DND-41 (cell line): ENCODE measurements at regions not wholly inside any gene's neighbourhood (a gene's known extent, or its start where the extent isn't known, plus 50 kb on each side); places are given as distances from the start of the nearest gene placed in this dataset.

Experiments
- ATAC-seq: fragments of 200-7000 bp; cut with Tn5 transposase; 3 replicates; pipeline ENCODE4 v1.9.1; 2021; ENCODE audit warnings: low read depth; ENCODE audit not compliant: insufficient read depth
- DNase-seq: peaks from one replicate; pipeline ENCODE4 v3.0.0-alpha.2; 2020
- H2AFZ ChIP-seq: 2 replicates; pipeline ENCODE4 v1.6.0; 2012; ENCODE audit warnings: low read depth, low read length
- H3K27ac ChIP-seq: 2 replicates; pipeline ENCODE4 v1.5.1; 2012; ENCODE audit warnings: low read length, inconsistent platforms
- H3K27me3 ChIP-seq: fragments of 200-600 bp; sonication (generic); 2 replicates; pipeline ENCODE4 v1.6.0; 2012; ENCODE audit warnings: low read length, mild to moderate bottlenecking, inconsistent platforms; ENCODE audit not compliant: insufficient read depth, poor library complexity
- H3K36me3 ChIP-seq: 2 replicates; pipeline ENCODE4 v1.5.1; 2012; ENCODE audit warnings: low read length, inconsistent platforms; ENCODE audit not compliant: insufficient read depth
- H3K4me1 ChIP-seq: 2 replicates; pipeline ENCODE4 v1.5.1; 2012; ENCODE audit warnings: mild to moderate bottlenecking, low read length; ENCODE audit not compliant: insufficient read depth
- H3K4me2 ChIP-seq: 2 replicates; pipeline ENCODE4 v1.6.0; 2012; ENCODE audit warnings: mild to moderate bottlenecking, moderate library complexity, low read length, inconsistent platforms; ENCODE audit not compliant: insufficient read depth
- H3K4me3 ChIP-seq, 2 experiments: fragments of 200-600 bp in 1 of 2; shearing (Covaris generic) in 1 of 2; 2 replicates each; pipeline ENCODE4 v1.5.1; 2012 to 2016; ENCODE audit warnings: inconsistent platforms in 2 of 2, low read length in 2 of 2, mild to moderate bottlenecking in 2 of 2, low read depth in 1 of 2, moderate library complexity in 1 of 2
- H3K79me2 ChIP-seq: 2 replicates; pipeline ENCODE4 v1.6.0; 2012; ENCODE audit warnings: low read length, inconsistent platforms; ENCODE audit not compliant: insufficient read depth
- H3K9ac ChIP-seq: 2 replicates; pipeline ENCODE4 v1.6.0; 2012; ENCODE audit warnings: low read depth, mild to moderate bottlenecking, inconsistent platforms, low read length, moderate library complexity
- H3K9me3 ChIP-seq: 2 replicates; pipeline ENCODE4 v1.5.1; 2012; ENCODE audit warnings: low read length, moderate library complexity, mild to moderate bottlenecking, inconsistent platforms; ENCODE audit not compliant: insufficient read depth, severe bottlenecking
- H4K20me1 ChIP-seq: 2 replicates; pipeline ENCODE4 v1.6.0; 2012; ENCODE audit warnings: low read length; ENCODE audit not compliant: insufficient read depth
- CTCF ChIP-seq: IDR thresholded peaks from 2 replicates; pipeline ENCODE4 v1.5.1; 2012; ENCODE audit warnings: borderline replicate concordance, low read length, moderate library complexity, mild to moderate bottlenecking; ENCODE audit not compliant: poor library complexity, severe bottlenecking; ENCODE audit errors: extremely low read depth
- EZH2 ChIP-seq: IDR thresholded peaks from 3 replicates; pipeline ENCODE4 v1.6.1; 2012; ENCODE audit warnings: borderline replicate concordance, low read depth, mild to moderate bottlenecking, moderate library complexity, low read length, inconsistent platforms; ENCODE audit not compliant: severe bottlenecking

GRCh38 chr9:80146466-80146865 is 574.7 kb downstream of the TLE4 start:
- H3K79me2 ChIP-seq = no peaks in the 10 kb centered on the region
- H2AFZ ChIP-seq = no peak overlapping the region
- no peaks in the 10 kb centered on the region for H3K27me3 ChIP-seq
- no peaks in the 10 kb centered on the region for H3K4me1 ChIP-seq
- H3K4me2 ChIP-seq = no peak overlapping the region
- H3K27ac ChIP-seq = no peak overlapping the region
- DNase-seq (no peak), ATAC-seq (no peak)
- H3K9ac ChIP-seq = no peak overlapping the region
- no peak overlapping the region for H3K4me3 ChIP-seq
- no peaks in the 10 kb centered on the region for H3K9me3 ChIP-seq
- H3K36me3 ChIP-seq = no peaks in the 10 kb centered on the region
- no peaks in the 10 kb centered on the region for H4K20me1 ChIP-seq
- TF ChIP-seq CTCF (peak; percentile 19), EZH2 (no peak)

GRCh38 chr9:80144856-80145255 is 573.1 kb downstream of the TLE4 start:
- Histone ChIP-seq H3K9me3 (no peaks in the 10 kb centered on the region), H3K4me1 (no peaks in the 10 kb centered on the region), H2AFZ (no peak overlapping the region), H3K4me2 (no peak overlapping the region), H3K36me3 (no peaks in the 10 kb centered on the region), H3K9ac (no peak overlapping the region), H3K79me2 (no peaks in the 10 kb centered on the region), H3K4me3 (no peak overlapping the region), H4K20me1 (no peaks in the 10 kb centered on the region), H3K27me3 (no peaks in the 10 kb centered on the region), H3K27ac (no peak overlapping the region)
- TF ChIP-seq CTCF (no peak), EZH2 (no peak)
- no peak for DNase-seq
- no peak for ATAC-seq

GRCh38 chr9:80144406-80144805 is 572.6 kb downstream of the TLE4 start:
- Histone ChIP-seq H3K27me3 (no peaks in the 10 kb centered on the region), H3K9ac (no peak overlapping the region), H3K4me3 (no peak overlapping the region), H3K36me3 (no peaks in the 10 kb centered on the region), H3K9me3 (no peaks in the 10 kb centered on the region), H3K27ac (no peak overlapping the region), H3K4me1 (no peaks in the 10 kb centered on the region), H3K4me2 (no peak overlapping the region), H2AFZ (no peak overlapping the region), H3K79me2 (no peaks in the 10 kb centered on the region), H4K20me1 (no peaks in the 10 kb centered on the region)
- no peak for TF ChIP-seq CTCF
- TF ChIP-seq EZH2 = no peak
- ATAC-seq (no peak), DNase-seq (no peak)

DNA sequence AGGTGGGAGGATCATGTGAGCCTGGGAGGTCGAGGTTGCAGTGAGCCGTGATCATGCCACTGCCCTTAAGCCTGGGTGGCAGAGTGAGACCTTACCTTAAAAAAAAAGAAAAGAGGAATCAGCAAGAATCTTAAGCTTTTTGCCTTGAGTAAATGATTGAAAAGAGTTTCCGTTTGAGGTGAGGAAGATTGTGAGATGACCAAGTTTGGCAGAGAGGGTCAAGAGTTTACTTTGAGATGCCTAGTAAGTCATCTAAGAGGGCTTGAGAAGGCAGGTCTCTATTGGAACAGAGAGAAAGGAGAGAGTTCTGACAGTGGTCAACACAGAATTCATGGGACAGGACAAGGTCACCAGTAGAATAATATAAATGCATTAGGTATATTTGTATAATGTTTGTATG is 572.1 kb downstream of the TLE4 start:
- no peak for ATAC-seq
- no peak overlapping the region for H3K27ac ChIP-seq

More for the DNA sequence above, 572.1 kb downstream of the TLE4 start:
- Histone ChIP-seq H3K4me2 (no peak overlapping the region), H3K79me2 (no peaks in the 10 kb centered on the region), H3K27me3 (no peaks in the 10 kb centered on the region), H2AFZ (no peak overlapping the region), H4K20me1 (no peaks in the 10 kb centered on the region), H3K36me3 (no peaks in the 10 kb centered on the region), H3K9me3 (no peaks in the 10 kb centered on the region), H3K4me3 (no peak overlapping the region), H3K4me1 (no peaks in the 10 kb centered on the region), H3K9ac (no peak overlapping the region)
- no peak for DNase-seq
- no peak for TF ChIP-seq CTCF
- no peak for TF ChIP-seq EZH2
